ENCODE measurements at regions not wholly inside any gene's neighbourhood (a gene's known extent, or its start where the extent isn't known, plus 50 kb on each side); places are given as distances from the start of the nearest gene placed in this dataset.

- no peak for DNase-seq (ENCODE audit: low read depth in 4 of 4, low spot score in 3 of 4)
Measured at GRCh38 chr9:117858561-117858960, 154.4 kb downstream of the TLR4 start.

- no peak for DNase-seq (ENCODE audit: low read depth in 4 of 4, low spot score in 3 of 4)
Measured at GRCh38 chr9:117860849-117861248, 156.6 kb downstream of the TLR4 start.

GRCh38 chr9:117864385-117865057 is 160.3 kb downstream of the TLR4 start:
- no peak for DNase-seq (ENCODE audit: low read depth in 4 of 4, low spot score in 3 of 4)

- DNase-seq (ENCODE audit: low read depth in 4 of 4, low spot score in 3 of 4): no peak
Measured at GRCh38 chr9:117868594-117868993, 164.4 kb downstream of the TLR4 start.

- no peak for DNase-seq (ENCODE audit: low read depth in 4 of 4, low spot score in 3 of 4)
Measured at GRCh38 chr9:117869287-117869686, 165.1 kb downstream of the TLR4 start.

- DNase-seq (ENCODE audit: low read depth in 4 of 4, low spot score in 3 of 4): no peak
Measured at GRCh38 chr9:117869712-117870111, 165.5 kb downstream of the TLR4 start.

- DNase-seq (ENCODE audit: low read depth in 4 of 4, low spot score in 3 of 4): no peak
Measured at GRCh38 chr9:117873664-117874063, 169.5 kb downstream of the TLR4 start.

- DNase-seq (ENCODE audit: low read depth in 4 of 4, low spot score in 3 of 4): no peak
Measured at GRCh38 chr9:117875886-117876285, 171.7 kb downstream of the TLR4 start.

GRCh38 chr9:117882171-117882570 is 178.0 kb downstream of the TLR4 start:
- no peak for DNase-seq (ENCODE audit: low read depth in 4 of 4, low spot score in 3 of 4)

- no peak for DNase-seq (ENCODE audit: low read depth in 4 of 4, low spot score in 3 of 4)
Measured at GRCh38 chr9:117886616-117887015, 182.4 kb downstream of the TLR4 start.

- no peak for DNase-seq (ENCODE audit: low read depth in 4 of 4, low spot score in 3 of 4)
Measured at GRCh38 chr9:117887383-117887782, 183.2 kb downstream of the TLR4 start.

GRCh38 chr9:117887941-117888340 is 183.7 kb downstream of the TLR4 start:
- no peak for DNase-seq (ENCODE audit: low read depth in 4 of 4, low spot score in 3 of 4)

GRCh38 chr9:117903453-117903852 is 199.2 kb downstream of the TLR4 start:
- DNase-seq (ENCODE audit: low read depth in 4 of 4, low spot score in 3 of 4): no peak

GRCh38 chr9:117906763-117907162 is 202.6 kb downstream of the TLR4 start:
- DNase-seq (ENCODE audit: low read depth in 4 of 4, low spot score in 3 of 4): no peak

GRCh38 chr9:117907420-117907819 is 203.2 kb downstream of the TLR4 start:
- no peak for DNase-seq (ENCODE audit: low read depth in 4 of 4, low spot score in 3 of 4)

- DNase-seq (ENCODE audit: low read depth in 4 of 4, low spot score in 3 of 4): no peak
Measured at GRCh38 chr9:117916291-117916690, 212.1 kb downstream of the TLR4 start.

- DNase-seq (ENCODE audit: low read depth in 4 of 4, low spot score in 3 of 4): no peak
Measured at GRCh38 chr9:117917873-117918272, 213.7 kb downstream of the TLR4 start.

- DNase-seq (ENCODE audit: low read depth in 4 of 4, low spot score in 3 of 4): no peak
Measured at GRCh38 chr9:117919538-117919937, 215.3 kb downstream of the TLR4 start.

GRCh38 chr9:117926031-117926658 is 221.9 kb downstream of the TLR4 start:
- DNase-seq (ENCODE audit: low read depth in 4 of 4, low spot score in 3 of 4): no peak

- DNase-seq (ENCODE audit: low read depth in 4 of 4, low spot score in 3 of 4): no peak
Measured at GRCh38 chr9:117927354-117927753, 223.2 kb downstream of the TLR4 start.

GRCh38 chr9:117929868-117930267 is 225.7 kb downstream of the TLR4 start:
- DNase-seq (ENCODE audit: low read depth in 4 of 4, low spot score in 3 of 4): no peak

- no peak for DNase-seq (ENCODE audit: low read depth in 4 of 4, low spot score in 3 of 4)
Measured at GRCh38 chr9:117932585-117932984, 228.4 kb downstream of the TLR4 start.
